ENCODE measurements at regions not wholly inside any gene's neighbourhood (a gene's known extent, or its start where the extent isn't known, plus 50 kb on each side); places are given as distances from the start of the nearest gene placed in this dataset.

DNA sequence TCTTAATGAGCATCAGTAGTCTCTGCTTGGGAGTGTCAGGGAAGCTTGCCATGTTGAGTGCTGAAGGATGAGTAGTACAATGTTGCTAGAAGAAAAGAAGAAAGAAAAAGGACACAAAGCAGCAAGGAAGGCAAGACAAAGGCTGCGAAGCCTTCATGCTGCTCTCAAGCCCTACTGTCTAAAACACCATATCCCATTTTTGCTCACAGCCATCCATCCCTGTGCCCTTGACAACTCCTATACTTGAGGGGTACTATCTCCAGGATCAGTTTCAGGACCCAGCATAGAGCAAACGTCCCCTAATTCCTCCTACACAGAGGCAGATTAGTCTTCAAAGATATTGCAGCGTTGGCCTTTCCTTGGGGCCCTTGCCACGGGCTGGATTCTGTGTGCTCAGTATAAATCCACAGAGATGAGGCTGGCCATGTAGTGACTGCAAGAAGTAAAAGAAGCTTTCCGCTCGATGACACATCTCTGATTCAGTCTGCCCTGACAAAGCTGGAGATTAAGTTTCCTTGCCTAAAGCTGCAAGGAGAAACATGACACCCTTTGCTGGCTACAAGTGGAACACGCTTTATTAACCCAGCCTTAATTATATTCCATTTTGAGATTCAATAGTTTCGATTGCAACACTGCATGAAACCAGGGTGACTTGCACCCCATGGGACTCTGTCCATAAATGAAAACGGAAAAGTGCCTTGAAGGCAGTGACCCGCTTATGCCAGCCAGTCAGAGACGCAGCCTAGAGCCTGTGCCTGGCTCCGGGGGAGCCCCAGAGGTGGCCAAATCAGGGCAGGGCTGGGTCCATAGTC, 304.6 kb downstream of the ACTL7B start:
- peak; percentile 95 for DNase-seq (ENCODE audit: low read depth)

DNA sequence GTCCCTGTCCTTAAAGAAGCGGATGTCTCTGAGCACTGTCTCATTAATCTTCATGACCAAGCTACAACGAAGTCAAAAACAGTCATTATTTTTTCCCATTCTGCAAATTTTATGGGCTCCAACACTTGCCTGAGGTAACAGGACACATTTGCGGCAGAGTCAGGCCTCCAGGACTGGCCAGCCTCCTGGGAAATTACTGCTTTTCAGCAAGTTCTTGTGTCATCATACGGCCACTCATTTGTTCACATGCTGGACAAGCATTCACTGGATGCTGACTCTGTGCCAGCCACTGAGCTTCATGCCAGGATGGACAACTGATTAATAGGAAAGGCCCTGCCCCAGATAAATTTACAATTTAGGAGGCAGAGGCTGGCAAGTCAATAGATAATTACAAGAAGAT, 305.7 kb downstream of the ACTL7B start:
- peak; percentile 64 for DNase-seq (ENCODE audit: low read depth)

DNA sequence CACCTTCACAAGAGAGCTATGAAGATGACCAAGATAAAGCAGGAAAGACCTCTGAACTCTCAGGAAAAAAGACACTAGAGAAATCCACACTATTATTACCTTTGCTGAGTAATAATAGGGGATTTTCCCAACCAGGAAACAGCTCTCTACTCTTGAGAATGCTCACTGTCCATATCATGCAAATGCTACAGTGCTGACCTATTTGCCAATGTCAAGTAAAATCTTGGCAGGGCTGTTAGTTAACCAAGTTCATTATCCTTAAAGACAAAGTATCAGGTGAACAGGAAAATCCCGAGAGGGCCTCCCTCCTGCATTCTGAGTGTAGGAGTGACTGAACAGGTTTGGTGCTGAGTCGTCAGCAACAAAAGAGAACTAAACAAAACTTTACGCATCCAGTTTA, 306.6 kb downstream of the ACTL7B start:
- DNase-seq (ENCODE audit: low read depth) = peak; percentile 39

DNA sequence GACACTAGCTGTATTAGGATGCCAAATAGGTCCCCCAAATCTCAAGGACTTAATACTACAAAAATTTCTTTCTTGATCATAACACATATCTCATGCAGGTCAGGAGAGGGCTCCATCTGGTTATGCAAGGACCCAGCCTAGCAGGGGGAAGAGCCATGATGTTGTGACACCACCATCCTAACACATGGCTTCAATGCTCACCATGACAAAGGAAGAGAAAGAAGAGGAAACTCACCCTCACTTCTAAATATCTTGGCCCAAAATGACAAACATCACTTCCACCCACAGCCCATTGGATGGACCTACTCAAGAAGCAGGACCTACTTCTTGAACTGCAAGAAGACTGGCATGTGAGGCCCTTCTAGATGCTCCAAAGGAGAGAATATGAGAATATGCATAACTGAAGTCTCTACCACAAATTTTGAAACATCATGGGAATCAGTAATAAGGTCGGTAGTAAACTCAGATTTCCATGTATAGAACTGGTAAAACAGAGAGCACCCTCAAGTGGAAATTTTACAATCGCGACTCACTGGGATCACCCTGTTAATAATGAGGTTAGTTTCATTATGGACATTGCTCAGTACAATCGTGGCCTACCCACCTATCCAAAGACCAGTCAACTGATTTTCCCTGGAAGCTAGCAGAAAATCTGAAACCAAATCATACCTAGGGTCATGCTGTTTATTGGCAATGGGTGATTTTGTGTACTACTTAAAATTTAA, 308.2 kb downstream of the ACTL7B start:
- no peak for DNase-seq (ENCODE audit: low read depth)

DNA sequence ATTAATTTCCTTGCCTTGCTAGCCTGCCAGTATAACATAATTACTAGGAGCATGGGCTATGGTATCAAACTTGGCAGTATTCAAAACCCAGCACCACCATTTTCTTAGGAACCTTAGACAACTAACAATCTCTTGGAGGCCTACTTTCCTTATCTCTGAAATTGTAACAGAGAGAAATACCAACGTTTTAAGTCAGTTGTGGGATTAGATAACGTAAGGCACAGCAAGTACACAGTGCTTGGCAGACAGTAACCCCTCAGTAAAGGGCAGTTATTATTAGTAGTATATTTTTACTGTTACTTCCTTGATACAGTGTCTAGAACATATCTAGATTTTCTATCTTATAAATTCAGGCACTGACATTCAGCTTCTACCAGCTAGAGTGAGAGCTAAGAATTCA, 309.6 kb downstream of the ACTL7B start:
- no peak for DNase-seq (ENCODE audit: low read depth)

DNA sequence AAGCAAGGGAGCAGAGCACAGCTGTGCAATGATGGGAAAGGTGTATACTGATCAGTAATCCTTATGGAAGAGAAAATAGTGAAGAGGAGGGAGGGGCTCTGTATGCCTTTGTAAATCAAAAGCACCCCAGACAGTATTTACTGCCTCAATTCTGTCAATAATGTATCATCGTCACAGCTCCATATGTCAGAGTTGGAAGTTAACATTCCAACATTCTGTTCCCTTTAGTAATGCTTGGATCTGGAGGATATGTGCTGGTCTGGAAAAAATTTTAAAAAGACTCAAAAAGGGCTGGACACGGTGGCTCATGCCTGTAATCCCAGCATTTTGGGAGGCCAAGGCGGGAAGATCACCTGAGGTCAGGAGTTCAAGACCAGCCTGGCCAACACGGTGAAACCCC, 310.4 kb downstream of the ACTL7B start:
- no peak for DNase-seq (ENCODE audit: low read depth)

DNA sequence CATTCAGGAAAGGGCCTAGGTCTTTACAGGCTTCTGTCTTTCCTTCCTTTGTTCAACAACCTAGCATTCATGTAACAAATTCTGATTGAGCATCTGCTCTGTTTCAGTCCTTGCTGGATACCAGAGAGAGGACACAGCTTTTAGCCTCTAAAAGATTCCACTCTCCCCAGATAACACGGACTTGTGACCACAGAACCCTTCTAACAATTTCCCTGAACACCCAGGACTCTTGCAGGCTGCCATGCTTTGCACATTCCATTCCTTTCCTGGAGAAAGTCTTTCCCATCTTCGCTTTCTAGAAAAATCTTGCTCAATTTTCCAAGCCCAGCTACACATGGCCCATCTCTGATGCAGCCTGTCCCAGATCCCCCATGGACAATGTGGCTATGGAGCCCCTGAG, 310.9 kb downstream of the ACTL7B start:
- no peak for DNase-seq (ENCODE audit: low read depth)

DNA sequence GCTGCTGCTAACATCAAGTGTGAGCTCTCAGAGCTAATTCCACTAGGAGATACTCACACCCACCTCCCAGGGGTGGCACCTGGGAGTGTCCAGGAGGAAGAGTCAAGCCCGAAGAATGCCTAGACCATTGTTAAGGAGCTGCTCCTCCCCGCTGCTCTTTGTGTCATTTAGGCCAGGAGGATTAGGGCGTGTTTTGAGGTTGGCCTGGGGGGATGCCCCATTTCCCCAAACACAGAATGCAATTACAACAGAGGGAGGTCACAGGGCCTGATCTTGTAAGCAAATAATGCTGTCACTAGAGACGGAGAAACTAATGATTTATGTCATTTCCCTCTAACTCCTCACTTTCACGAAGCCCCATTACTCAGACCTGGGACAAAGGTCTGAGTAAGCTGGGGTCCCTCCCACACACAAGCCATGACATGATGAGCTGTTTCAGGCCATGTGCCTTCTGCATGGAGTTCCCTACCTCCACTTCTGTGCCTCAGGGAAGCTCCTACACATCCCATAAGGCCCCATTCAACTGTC, 312.5 kb downstream of the ACTL7B start:
- DNase-seq (ENCODE audit: low read depth) = peak; percentile 94

DNA sequence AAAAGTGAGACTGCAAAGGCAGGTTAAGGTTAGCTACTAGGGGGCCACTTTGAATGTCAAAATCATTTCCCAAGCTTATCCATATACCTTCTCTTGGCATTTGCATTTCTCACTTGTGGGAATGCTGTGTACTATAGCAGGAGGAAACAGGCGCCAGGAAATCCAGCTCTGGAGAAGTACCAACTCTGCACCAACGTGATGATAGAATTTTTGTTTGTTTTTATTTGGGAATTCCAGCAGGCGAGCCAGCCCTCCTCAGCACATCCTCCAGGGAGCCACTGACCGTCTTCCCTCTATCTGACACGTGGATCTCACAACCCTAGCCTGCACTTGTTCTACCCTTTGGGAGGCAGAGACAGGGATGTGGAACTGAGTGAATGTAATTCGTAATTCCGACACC, 318.0 kb downstream of the ACTL7B start:
- DNase-seq (ENCODE audit: low read depth) = peak; percentile 24

DNA sequence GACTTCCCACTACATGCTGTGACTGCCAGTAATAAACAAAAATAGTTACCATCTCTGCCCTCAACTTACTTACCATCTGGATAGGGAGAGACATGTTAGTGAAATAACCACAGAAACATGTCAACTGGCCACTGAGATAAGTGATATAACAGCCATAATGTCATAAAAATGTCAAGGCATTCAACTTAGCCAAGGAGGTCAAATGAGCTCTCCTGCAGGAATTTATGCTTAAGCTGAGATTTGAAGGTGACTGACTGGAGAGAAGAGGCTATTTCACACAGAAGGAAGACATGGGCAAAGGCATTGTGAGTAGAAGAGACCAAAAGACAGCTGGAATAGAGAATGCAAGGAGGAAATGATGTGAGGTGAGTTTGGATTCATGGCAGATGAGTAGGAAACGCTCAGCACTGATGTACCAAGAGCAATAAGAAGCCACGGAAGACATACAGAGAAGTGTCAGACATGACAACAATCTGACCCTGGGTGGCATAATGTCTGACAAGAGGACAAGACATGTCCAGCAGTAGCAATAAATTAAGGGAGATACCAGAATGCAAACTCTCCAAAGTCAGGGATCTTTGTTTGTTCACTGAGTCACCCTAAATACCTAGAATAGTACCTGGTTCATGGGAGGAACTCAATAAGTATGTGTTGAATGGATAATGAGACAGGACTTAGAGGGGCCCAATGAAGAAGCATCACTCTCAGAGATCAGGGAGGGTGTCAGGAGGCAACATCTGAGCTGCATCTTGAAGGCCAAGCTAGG, 318.8 kb downstream of the ACTL7B start:
- DNase-seq (ENCODE audit: low read depth) = peak; percentile 73

DNA sequence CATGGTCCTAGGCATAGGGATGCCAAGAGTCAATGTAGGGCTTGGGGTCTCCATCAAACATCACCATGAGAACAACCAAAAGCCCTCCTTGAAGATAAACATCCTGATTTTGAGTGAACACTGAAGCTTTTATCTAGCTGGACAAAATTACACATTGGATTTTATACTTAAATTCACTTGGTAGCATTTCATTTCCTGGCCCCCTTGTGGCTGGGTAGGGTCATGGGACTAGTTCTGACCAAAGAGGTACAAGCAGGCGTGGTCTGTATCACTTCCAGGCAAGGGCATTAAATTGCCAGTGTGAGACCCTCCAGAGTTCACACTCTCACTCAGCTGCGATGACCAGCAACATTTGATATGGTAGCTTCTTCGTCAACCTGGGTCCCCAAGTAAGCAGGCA, 320.3 kb downstream of the ACTL7B start:
- no peak for DNase-seq (ENCODE audit: low read depth)

DNA sequence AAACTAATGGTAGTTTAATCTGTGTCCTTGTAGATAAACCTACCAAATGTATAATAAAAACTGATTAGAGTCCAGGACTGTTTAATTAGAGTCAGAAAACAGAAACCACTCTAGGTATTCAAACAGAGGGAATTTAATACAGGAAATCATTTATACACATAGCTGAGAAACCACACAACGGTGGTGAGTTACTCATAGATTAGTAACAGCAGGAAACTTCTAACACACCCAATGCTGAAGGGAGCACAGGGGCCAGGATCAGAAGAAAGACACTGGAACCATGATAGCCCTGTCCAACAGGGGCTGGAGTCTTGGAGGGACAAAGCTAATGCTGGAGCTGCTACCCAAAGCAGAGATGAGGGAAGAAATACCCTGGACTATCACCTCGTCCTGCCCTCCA, 321.0 kb downstream of the ACTL7B start:
- DNase-seq (ENCODE audit: low read depth) = peak; percentile 91

DNA sequence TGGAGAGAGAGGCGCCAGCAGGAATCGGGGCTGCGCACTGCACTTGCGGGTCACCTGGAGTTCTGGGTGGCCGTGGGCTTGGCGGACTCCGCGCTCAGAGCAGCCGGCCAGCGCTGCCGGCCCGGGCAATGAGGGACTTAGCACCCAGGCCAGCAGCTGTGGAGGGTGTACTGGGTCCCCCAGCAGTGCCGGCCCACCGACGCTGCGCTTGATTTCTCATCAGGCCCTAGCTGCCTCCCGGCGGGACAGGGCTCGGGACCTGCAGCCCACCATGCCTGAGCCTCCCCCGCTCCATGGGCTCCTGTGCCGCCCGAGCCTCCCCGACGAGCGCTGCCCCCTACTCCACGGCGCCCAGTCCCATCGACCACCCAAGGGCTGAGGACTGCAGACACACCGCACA, 325.6 kb downstream of the ACTL7B start:
- no peak for DNase-seq (ENCODE audit: low read depth)

DNA sequence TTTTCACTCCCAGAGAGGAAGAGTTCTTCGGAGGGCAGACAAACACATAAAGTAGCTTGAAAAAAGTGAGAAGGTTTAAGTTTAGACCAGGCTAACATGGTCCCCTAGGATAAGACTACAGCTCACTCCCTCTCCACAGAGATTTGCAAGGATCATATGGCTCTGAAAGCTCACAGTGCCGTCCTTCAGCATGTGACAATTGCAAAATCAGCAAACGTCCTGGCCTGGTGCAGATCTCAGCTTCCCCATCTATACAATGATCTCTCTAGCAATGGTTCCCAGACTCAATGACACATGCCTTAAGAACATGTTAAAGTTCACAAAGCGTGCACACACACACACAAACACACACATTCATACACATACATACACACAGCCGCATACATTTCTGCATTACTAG, 327.6 kb downstream of the ACTL7B start:
- no peak for DNase-seq (ENCODE audit: low read depth)

DNA sequence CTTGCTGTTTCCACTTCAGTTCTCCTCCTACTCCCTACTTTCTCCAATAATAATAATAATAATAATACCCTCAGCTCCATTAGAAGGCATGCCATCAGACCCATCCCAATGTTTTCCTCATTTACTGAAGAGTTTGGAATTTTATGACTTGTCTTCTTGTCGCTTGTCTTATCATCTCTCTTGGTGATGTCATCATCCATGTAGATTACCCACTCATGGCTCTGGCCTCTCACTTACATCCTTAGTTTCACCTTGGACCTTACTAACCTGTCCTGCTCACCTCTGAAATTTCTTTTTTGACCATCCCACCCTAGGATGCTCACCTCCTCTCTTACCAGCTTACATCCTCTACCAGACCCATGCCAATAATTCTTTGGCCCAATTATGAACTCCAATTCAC, 329.3 kb downstream of the ACTL7B start:
- no peak for DNase-seq (ENCODE audit: low read depth)

DNA sequence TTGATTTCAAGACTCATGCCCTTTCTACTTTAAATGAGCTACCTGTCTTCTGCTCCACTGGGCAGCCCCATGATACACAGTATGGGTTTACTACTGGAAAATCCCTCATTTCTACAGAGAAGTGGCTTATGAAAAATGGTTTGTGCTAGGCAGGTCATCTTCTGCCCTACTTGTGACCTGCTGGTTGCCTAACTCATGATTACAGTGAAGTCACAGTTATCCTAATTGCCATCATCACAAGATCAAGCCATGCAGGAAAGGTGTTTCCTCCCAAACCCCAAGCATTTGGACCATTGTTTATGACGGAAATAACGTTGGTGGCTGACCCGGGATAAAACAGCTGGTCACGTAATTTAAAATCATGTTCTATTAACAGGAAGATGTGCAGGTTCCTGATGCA, 330.6 kb downstream of the ACTL7B start:
- DNase-seq (ENCODE audit: low read depth) = no peak

DNA sequence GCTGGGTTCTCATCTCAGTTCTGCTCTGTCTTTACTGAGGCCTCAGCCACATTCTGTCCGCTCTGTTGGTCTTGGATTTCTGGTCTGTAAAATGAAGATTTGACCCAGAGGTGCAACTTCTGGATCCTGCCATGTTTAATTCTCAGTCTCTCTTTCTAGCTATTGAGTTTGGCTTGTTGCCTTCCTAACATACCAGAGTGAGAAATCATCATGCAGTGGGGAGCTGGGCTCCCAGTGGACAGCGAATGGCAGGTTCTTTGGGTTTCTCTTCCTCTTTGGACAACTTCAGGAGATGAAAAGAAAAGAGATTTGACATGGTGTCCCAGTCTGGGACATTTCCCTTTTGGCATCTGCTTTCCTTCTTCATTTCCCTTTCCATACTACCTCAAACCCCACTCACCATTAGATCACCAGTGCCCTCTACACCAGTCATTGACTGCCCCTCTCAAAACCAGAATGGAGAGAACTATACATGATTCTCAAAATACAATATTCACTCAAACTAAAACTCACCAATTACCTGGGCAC, 334.7 kb downstream of the ACTL7B start:
- DNase-seq (ENCODE audit: low read depth) = peak; percentile 79

DNA sequence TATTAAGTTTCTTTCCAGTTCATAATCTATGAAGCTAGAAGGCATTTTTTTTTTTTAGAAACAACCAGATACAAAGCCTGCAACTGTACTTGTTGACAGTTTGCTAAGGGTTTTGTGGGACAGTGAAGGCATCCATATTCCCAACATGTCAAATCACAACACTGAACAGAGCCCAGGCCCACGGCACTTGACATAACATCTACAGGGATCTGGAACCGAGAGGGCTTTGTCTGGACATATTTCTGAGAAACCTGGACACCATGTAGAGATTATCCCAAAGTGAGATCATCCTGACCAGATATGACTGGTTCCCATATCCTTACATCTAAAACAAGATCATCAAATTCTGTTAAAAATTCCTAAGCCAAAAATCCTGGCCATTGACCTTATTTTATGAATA, 336.3 kb downstream of the ACTL7B start:
- no peak for DNase-seq (ENCODE audit: low read depth)

DNA sequence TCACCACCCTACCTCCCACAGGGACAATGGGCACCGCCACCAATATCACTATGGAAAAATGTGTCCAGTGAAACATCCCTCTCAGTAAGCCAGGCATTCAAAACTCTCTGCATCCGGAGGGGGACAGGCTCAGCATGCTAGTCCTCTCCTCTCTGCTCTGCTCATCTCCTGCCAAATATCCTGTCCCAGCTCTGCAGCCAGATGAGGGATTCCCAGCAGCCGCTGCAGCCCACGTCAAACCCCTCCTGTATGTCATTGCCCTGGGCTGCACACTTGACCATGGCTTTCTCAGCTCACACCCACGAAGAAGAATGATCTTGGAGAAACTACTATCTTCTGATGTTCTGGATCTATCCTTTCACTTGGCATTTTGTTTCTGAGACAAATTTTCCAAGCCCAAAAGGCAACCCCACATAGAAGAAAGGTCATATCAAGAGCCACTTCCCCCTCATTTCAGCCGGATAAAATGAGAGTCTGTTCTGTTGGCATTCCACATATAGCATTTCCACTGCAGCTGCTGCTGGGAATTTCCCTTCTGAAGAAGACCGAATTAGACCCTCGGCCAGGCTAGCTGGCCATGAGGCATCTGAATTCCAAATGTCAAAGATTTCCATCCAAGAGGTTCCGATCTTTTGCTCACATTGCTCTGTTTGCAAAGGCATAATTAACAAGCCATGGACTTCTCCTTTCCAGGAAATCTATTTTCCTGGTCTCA, 338.0 kb downstream of the ACTL7B start:
- DNase-seq (ENCODE audit: low read depth) = no peak

DNA sequence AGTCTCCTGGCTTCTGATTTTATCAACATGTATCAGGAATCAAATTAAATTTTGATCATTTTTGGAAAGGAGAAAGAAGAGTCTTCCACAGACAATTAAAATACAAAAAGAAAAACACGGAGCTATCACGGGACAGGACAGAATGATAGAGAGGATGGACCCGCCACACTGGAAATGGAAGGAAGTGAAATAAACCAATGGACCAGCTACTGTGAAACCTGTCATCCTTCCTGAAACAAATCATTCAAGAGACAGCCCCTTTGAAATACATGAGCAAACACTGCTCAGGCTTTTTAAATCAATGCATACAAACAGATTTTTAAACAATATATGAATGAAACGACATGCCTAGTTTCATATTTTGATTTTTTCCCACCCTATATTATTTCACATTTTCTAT, 339.4 kb downstream of the ACTL7B start:
- no peak for DNase-seq (ENCODE audit: low read depth)

DNA sequence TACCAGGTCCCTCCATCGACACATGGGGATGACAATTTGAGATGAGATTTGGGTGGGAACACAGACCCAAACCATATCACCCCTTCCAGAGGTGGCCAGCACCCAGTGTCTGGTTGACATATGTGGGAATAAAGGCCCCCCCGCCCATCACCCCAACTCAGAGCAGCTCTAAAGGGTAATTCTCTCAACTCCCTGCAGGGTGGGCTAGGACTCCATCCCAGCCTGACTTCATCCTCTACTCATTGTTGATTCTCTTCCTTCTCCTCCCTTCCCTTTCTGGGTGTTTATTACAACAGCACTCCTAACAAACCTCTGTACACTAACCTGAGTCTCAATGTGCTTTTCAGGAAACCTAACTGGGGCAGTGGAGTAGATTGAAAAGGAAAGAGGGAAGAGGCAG, 339.9 kb downstream of the ACTL7B start:
- DNase-seq (ENCODE audit: low read depth) = no peak
